ENCODE measurements at regions not wholly inside any gene's neighbourhood (a gene's known extent, or its start where the extent isn't known, plus 50 kb on each side); places are given as distances from the start of the nearest gene placed in this dataset.

DNA sequence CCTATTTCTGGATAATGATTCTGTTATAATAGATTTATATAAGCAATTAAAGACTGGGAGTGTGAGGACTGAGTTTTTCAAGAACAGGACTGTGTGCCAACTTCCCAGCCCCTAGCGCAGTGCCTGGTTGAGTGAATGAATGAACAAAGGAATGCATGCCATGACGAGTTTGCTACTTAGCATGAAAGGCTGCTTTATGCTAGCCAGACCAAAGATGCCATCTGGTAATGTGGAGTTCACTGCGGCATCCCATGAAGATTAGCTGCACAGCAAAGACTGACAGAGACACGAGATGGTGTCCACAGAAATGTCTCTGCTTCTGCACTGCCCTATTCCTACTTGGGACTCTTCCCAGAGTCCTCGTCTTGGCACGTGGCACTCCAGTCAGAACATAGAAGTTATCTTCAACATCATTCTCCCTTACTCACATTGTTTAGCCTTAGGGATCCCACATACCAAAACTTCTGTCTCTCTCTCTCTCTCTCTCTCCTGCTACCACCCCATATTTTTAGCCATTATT lies 283.9 kb upstream of the CTNNB1 start:
- no peak for TF ChIP-seq CTCF (IDR thresholded peaks at IDR 0.05; ENCODE audit: borderline replicate concordance, control extremely low read depth, extremely low read depth, insufficient read depth, missing control alignments)
- no peak for DNase-seq (ENCODE audit: low spot score)
- in situ Hi-C loops (cut with MboI; ENCODE audit: low sequenced_read_pairs, unreplicated experiment) = no loop called here

DNA sequence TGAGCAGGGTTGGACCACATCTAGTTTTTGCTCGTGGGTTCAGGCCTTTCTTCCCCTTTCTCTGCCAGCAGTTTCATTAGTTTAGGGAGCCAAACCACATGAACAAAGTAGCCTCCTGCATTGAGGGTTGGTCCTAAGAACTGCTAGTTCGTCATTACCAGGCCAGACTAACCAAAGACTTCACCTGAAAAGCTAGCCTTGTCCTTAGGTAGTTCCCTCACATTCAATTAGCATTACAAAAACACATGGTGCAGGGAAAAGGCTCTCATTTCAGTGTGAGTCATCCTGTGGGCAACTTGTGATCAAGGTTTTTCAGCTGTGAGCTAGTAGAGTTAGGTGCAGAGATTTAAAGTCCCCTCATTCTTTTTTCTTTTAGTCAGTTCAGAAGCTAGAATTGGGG lies 279.3 kb upstream of the CTNNB1 start:
- no peak for TF ChIP-seq CTCF (IDR thresholded peaks at IDR 0.05; ENCODE audit: borderline replicate concordance, control extremely low read depth, extremely low read depth, insufficient read depth, missing control alignments)
- no peak for DNase-seq (ENCODE audit: low spot score)
- in situ Hi-C loops (cut with MboI; ENCODE audit: low sequenced_read_pairs, unreplicated experiment) = no loop called here

DNA sequence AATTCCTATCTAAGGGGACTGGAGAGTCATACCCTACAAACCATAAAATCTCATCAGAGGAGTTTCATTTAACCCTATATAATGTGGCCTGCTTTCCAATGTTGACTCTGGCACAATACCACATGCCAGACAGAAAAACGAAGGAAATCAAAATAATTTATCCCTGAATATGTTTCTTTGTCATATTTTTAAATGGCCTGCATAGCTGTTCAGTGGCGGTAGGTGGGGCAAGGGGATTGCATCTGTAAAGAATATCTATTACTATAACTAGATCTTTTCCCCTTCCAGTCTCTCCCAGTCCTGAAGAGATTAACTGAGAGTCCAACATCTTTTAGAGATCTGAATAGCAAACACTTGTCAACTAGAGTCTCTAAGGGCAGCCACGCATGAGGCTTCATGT lies 278.1 kb upstream of the CTNNB1 start:
- in situ Hi-C loops (cut with MboI; ENCODE audit: low sequenced_read_pairs, unreplicated experiment) = no loop called here

GRCh38 chr3:40923143-40923542 lies 276.2 kb upstream of the CTNNB1 start:
- in situ Hi-C loops (cut with MboI; ENCODE audit: low sequenced_read_pairs, unreplicated experiment) = no loop called here
- no peak for DNase-seq (ENCODE audit: low spot score)
- TF ChIP-seq CTCF (IDR thresholded peaks at IDR 0.05; ENCODE audit: borderline replicate concordance, control extremely low read depth, extremely low read depth, insufficient read depth, missing control alignments) = no peak

More for the DNA sequence above, 278.1 kb upstream of the CTNNB1 start:
- DNase-seq (ENCODE audit: low spot score) = no peak
- no peak for TF ChIP-seq CTCF (IDR thresholded peaks at IDR 0.05; ENCODE audit: borderline replicate concordance, control extremely low read depth, extremely low read depth, insufficient read depth, missing control alignments)

- no peak for TF ChIP-seq CTCF (IDR thresholded peaks at IDR 0.05; ENCODE audit: borderline replicate concordance, control extremely low read depth, extremely low read depth, insufficient read depth, missing control alignments)
- in situ Hi-C loops (cut with MboI; ENCODE audit: low sequenced_read_pairs, unreplicated experiment) = no loop called here
- DNase-seq (ENCODE audit: low spot score) = no peak
These were observed 275.7 kb upstream of the CTNNB1 start for GRCh38 chr3:40923651-40924050.

DNA sequence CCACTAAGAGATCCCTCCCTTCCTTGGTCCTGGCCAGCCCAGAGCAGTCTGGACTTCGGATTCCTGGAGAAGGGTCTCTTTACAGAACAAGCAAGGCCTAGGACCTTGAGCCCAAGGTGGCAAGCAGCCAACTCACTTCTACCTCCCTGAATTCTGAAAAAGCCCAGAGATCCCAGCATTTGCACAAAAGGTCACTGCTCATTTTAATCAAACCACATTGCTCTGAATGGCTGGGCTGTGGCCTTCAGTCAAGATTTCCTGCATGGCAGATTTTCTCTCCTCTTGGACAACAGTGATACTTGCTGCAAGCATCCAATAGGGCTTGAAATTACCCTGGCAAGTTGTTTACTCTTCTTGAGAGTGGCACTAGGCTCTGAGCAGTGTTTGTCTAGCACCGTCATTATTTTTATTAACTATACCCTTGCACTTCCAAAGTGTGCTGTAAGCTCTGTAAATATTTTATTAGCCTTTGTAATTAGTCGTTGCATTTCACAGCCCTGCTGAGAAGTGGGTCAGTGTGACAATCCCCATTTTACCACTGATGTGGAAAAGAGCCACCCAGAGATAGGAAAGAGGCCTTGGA lies 274.7 kb upstream of the CTNNB1 start:
- DNase-seq (ENCODE audit: low spot score) = no peak
- no peak for TF ChIP-seq CTCF (IDR thresholded peaks at IDR 0.05; ENCODE audit: borderline replicate concordance, control extremely low read depth, extremely low read depth, insufficient read depth, missing control alignments)
- in situ Hi-C loops (cut with MboI; ENCODE audit: low sequenced_read_pairs, unreplicated experiment) = no loop called here

Data from GM13976 (cell line).